ENCODE measurements at regions not wholly inside any gene's neighbourhood (a gene's known extent, or its start where the extent isn't known, plus 50 kb on each side); places are given as distances from the start of the nearest gene placed in this dataset.
A peak's percentile ranks its signal among the peaks of the same experiment; 100 is the strongest.

- TF ChIP-seq CTCF (conservative IDR thresholded peaks at IDR 0.05; ENCODE audit: low read depth, low read length), result 0 out of 2 replicates have a peak, but pooled peaks have one; percentile 27
- TF ChIP-seq EZH2 (IDR thresholded peaks at IDR 0.05; ENCODE audit: borderline replicate concordance, low read depth, low read length, poor library complexity, severe bottlenecking), result no peak
Observed at GRCh38 chr2:83817511-83817910, 641.6 kb downstream of the SUCLG1 start.

Measured in A673 (cell line).